OCI-LY1 (cell line): ENCODE measurements at regions not wholly inside any gene's neighbourhood (a gene's known extent, or its start where the extent isn't known, plus 50 kb on each side); places are given as distances from the start of the nearest gene placed in this dataset.

ENCODE experiments used
- CTCF ChIP-seq: fragments of 200-600 bp; sonication (generic), shearing (Covaris generic); IDR thresholded peaks from 2 replicates; pipeline ENCODE4 v1.5.1; 2017; ENCODE audit warnings: mild to moderate bottlenecking, antibody characterized with exemption, low read length, moderate library complexity, mixed read lengths
- EZH2 ChIP-seq: fragments of 200-600 bp; sonication (generic), shearing (Covaris generic); IDR thresholded peaks from 2 replicates; pipeline ENCODE4 v1.8.0; 2017; ENCODE audit warnings: borderline replicate concordance, mixed run types, mild to moderate bottlenecking, antibody characterized with exemption, low read length, moderate library complexity, mixed read lengths

GRCh38 chr13:56752636-56753035 is 388.1 kb upstream of the PRR20A start:
- TF ChIP-seq CTCF (no peak), EZH2 (no peak)
